ENCODE measurements at regions not wholly inside any gene's neighbourhood (a gene's known extent, or its start where the extent isn't known, plus 50 kb on each side); places are given as distances from the start of the nearest gene placed in this dataset.
A peak's percentile ranks its signal among the peaks of the same experiment; 100 is the strongest.

- H3K27ac Mint-ChIP-seq = no peak overlapping the region
- Histone ChIP-seq H3K9me3 (ENCODE audit: control insufficient read depth, low read length) (no peaks in the 10 kb centered on the region), H3K36me3 (ENCODE audit: control insufficient read depth, insufficient read depth, low read length) (no peaks in the 10 kb centered on the region), H3K27ac (ENCODE audit: low read depth, low read length) (no peak overlapping the region), H3K27me3 (ENCODE audit: control insufficient read depth, insufficient read depth, low read length, poor library complexity, severe bottlenecking) (no peaks in the 10 kb centered on the region), H3K4me3 (ENCODE audit: low read length) (no peak overlapping the region), H3K9ac (ENCODE audit: extremely low read depth, low read length, poor library complexity, severe bottlenecking) (no peak overlapping the region), H3K4me1 (ENCODE audit: control insufficient read depth, insufficient read depth, low read length) (no peaks in the 10 kb centered on the region)
- WGBS, 2 experiments (ENCODE audit: insufficient coverage in 1 of 2, insufficient read length in 1 of 2) = 90 to 96% methylated on average over 4 to 11 of the region's 11 CpGs
- no peak for TF ChIP-seq CTCF (conservative IDR thresholded peaks at IDR 0.05)
- H3K27me3 Mint-ChIP-seq (ENCODE audit: insufficient read depth) = peaks cover 17% of the 10 kb centered on the region
- H3K4me1 Mint-ChIP-seq = no peaks in the 10 kb centered on the region
- H3K36me3 Mint-ChIP-seq (ENCODE audit: low read depth) = no peaks in the 10 kb centered on the region
- peak; percentile 31 for DNase-seq
- H3K4me3 Mint-ChIP-seq = no peak overlapping the region
- H3K9me3 Mint-ChIP-seq = no peaks in the 10 kb centered on the region
Measured at GRCh38 chr20:57819291-57819690, 109.5 kb upstream of the PMEPA1 start.

- H3K27me3 ChIP-seq (ENCODE audit: control insufficient read depth, insufficient read depth, low read length, poor library complexity, severe bottlenecking) = no peaks in the 10 kb centered on the region
- no peaks in the 10 kb centered on the region for H3K9me3 Mint-ChIP-seq
- H3K4me1 Mint-ChIP-seq = no peaks in the 10 kb centered on the region
- 90 to 96% methylated on average over 6 to 10 of the region's 12 CpGs for WGBS, 2 experiments (ENCODE audit: insufficient coverage in 1 of 2, insufficient read length in 1 of 2)
- DNase-seq = no peak
- H3K27ac Mint-ChIP-seq = no peak overlapping the region
- no peak overlapping the region for H3K4me3 Mint-ChIP-seq
- H3K27me3 Mint-ChIP-seq (ENCODE audit: insufficient read depth) = peaks cover 17% of the 10 kb centered on the region
- no peak for TF ChIP-seq CTCF (conservative IDR thresholded peaks at IDR 0.05)
- no peaks in the 10 kb centered on the region for H3K36me3 Mint-ChIP-seq (ENCODE audit: low read depth)
- no peak overlapping the region for H3K4me3 ChIP-seq (ENCODE audit: low read length)
- H3K27ac ChIP-seq (ENCODE audit: low read depth, low read length) = no peak overlapping the region
- no peaks in the 10 kb centered on the region for H3K4me1 ChIP-seq (ENCODE audit: control insufficient read depth, insufficient read depth, low read length)
- H3K9ac ChIP-seq (ENCODE audit: extremely low read depth, low read length, poor library complexity, severe bottlenecking) = no peak overlapping the region
- H3K36me3 ChIP-seq (ENCODE audit: control insufficient read depth, insufficient read depth, low read length) = no peaks in the 10 kb centered on the region
- no peaks in the 10 kb centered on the region for H3K9me3 ChIP-seq (ENCODE audit: control insufficient read depth, low read length)
Measured at GRCh38 chr20:57818418-57819181, 108.8 kb upstream of the PMEPA1 start.

DNA sequence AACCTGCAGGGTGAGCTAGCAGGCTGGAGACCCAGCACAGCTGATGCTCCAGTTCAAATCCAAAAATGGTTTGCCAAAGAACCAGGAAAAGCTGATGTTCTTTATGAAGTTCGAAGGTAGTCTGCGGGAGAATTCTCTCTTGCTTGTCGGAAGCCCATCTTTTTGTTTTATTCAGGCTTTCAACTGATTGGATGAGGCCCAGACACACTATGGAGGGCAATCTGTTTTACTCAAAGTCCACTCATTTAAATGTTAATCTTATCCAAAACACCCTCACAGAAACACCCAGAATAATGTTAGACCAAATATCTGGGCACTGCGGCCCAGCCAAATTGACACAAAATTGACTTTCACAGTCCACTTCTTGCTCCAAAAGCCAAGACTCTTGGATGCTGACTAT is 105.6 kb upstream of the PMEPA1 start:
- no peak for DNase-seq
- H3K9me3 Mint-ChIP-seq = no peaks in the 10 kb centered on the region
- Histone ChIP-seq H3K9me3 (ENCODE audit: control insufficient read depth, low read length) (no peaks in the 10 kb centered on the region), H3K4me3 (ENCODE audit: low read length) (no peak overlapping the region), H3K9ac (ENCODE audit: extremely low read depth, low read length, poor library complexity, severe bottlenecking) (no peak overlapping the region), H3K27ac (ENCODE audit: low read depth, low read length) (no peak overlapping the region), H3K4me1 (ENCODE audit: control insufficient read depth, insufficient read depth, low read length) (peaks cover 3% of the 10 kb centered on the region), H3K36me3 (ENCODE audit: control insufficient read depth, insufficient read depth, low read length) (no peaks in the 10 kb centered on the region), H3K27me3 (ENCODE audit: control insufficient read depth, insufficient read depth, low read length, poor library complexity, severe bottlenecking) (no peaks in the 10 kb centered on the region)
- no peaks in the 10 kb centered on the region for H3K36me3 Mint-ChIP-seq (ENCODE audit: low read depth)
- no peak overlapping the region for H3K4me3 Mint-ChIP-seq
- H3K4me1 Mint-ChIP-seq = peaks cover 10% of the 10 kb centered on the region
- H3K27ac Mint-ChIP-seq = no peak overlapping the region
- no peak for TF ChIP-seq CTCF (conservative IDR thresholded peaks at IDR 0.05)
- peaks cover 11% of the 10 kb centered on the region for H3K27me3 Mint-ChIP-seq (ENCODE audit: insufficient read depth)
- WGBS, 2 experiments (ENCODE audit: insufficient coverage in 1 of 2, insufficient read length in 1 of 2) = 95 to 100% methylated on average over 3 to 4 of the region's 4 CpGs

All from endodermal cell (in vitro differentiated cells).